GM06990 (cell line): ENCODE measurements at regions not wholly inside any gene's neighbourhood (a gene's known extent, or its start where the extent isn't known, plus 50 kb on each side); places are given as distances from the start of the nearest gene placed in this dataset.

Experiments used
- DNase-seq: peaks from one replicate; pipeline ENCODE4 v3.0.0-alpha.2; 2011; ENCODE audit not compliant: insufficient read length; ENCODE audit errors: extremely low read depth
- H3K27me3 ChIP-seq: replicated peaks from 2 replicates; pipeline ENCODE4 v1.6.0; 2011; ENCODE audit warnings: low read length; ENCODE audit not compliant: control insufficient read depth, insufficient read depth
- H3K36me3 ChIP-seq: 2 replicates; pipeline ENCODE4 v1.5.1; 2011; ENCODE audit warnings: low read length; ENCODE audit not compliant: control insufficient read depth, insufficient read depth
- H3K4me3 ChIP-seq: replicated peaks from 2 replicates; pipeline ENCODE4 v1.5.1; 2011; ENCODE audit warnings: low read depth, mild to moderate bottlenecking, control low read depth, low read length
- CTCF ChIP-seq: IDR thresholded peaks from 2 replicates; pipeline ENCODE4 v1.5.1; 2011; ENCODE audit warnings: low read length, control low read depth, mild to moderate bottlenecking, inconsistent platforms; ENCODE audit not compliant: insufficient read depth, poor library complexity, severe bottlenecking

GRCh38 chr4:123832173-123833026 lies 435.8 kb downstream of the SPRY1 start:
- Histone ChIP-seq H3K4me3 (no peak overlapping the region), H3K27me3 (no peaks in the 10 kb centered on the region; the same call in 1 of the 2 replicates), H3K36me3 (no peaks in the 10 kb centered on the region)
- DNase-seq = no peak
- TF ChIP-seq CTCF = no peak

- TF ChIP-seq CTCF = no peak
- H3K27me3 ChIP-seq = no peaks in the 10 kb centered on the region; the same call in 1 of the 2 replicates
- H3K36me3 ChIP-seq = no peaks in the 10 kb centered on the region
- no peak overlapping the region for H3K4me3 ChIP-seq
- no peak for DNase-seq
These were observed 436.6 kb downstream of the SPRY1 start for GRCh38 chr4:123833171-123833643.

- no peak for TF ChIP-seq CTCF
- Histone ChIP-seq H3K4me3 (no peak overlapping the region), H3K36me3 (no peaks in the 10 kb centered on the region), H3K27me3 (no peaks in the 10 kb centered on the region; the same call in 1 of the 2 replicates)
- no peak for DNase-seq
These were observed 439.4 kb downstream of the SPRY1 start for GRCh38 chr4:123835831-123836590.

- no peak for DNase-seq
- Histone ChIP-seq H3K27me3 (no peaks in the 10 kb centered on the region; the same call in 1 of the 2 replicates), H3K4me3 (no peak overlapping the region), H3K36me3 (no peaks in the 10 kb centered on the region)
- TF ChIP-seq CTCF = no peak
These were observed 440.4 kb downstream of the SPRY1 start for GRCh38 chr4:123836851-123837595.

GRCh38 chr4:123838474-123838873 lies 441.9 kb downstream of the SPRY1 start:
- TF ChIP-seq CTCF = no peak
- no peak for DNase-seq

More at GRCh38 chr4:123838474-123838873, 441.9 kb downstream of the SPRY1 start:
- H3K36me3 ChIP-seq = no peaks in the 10 kb centered on the region
- no peaks in the 10 kb centered on the region for H3K27me3 ChIP-seq
- no peak overlapping the region for H3K4me3 ChIP-seq
